NB4 (cell line): ENCODE measurements at regions not wholly inside any gene's neighbourhood (a gene's known extent, or its start where the extent isn't known, plus 50 kb on each side); places are given as distances from the start of the nearest gene placed in this dataset.

ENCODE experiments used
- DNase-seq: peaks from one replicate; pipeline ENCODE4 v3.0.0; 2010; ENCODE audit warnings: low read depth
- H3K4me3 ChIP-seq: one replicate; pipeline ENCODE4 v1.5.1; 2011; ENCODE audit warnings: mild to moderate bottlenecking, low read depth, low read length, moderate library complexity
- MAX ChIP-seq: IDR thresholded peaks from 2 replicates; pipeline ENCODE4 v1.6.1; 2011; ENCODE audit warnings: low read depth, low read length
- MYC ChIP-seq: IDR thresholded peaks from 2 replicates; pipeline ENCODE4 v1.6.1; 2011; ENCODE audit warnings: low read depth, low read length
- POLR2A ChIP-seq: IDR thresholded peaks from 2 replicates; pipeline ENCODE4 v1.6.1; 2011; ENCODE audit warnings: mild to moderate bottlenecking; ENCODE audit not compliant: insufficient read length; ENCODE audit errors: extremely low read depth
- TF ChIP-seq, protein P1 (sequence below): IDR thresholded peaks from one replicate; pipeline ENCODE4 v1.5.1; 2012; ENCODE audit warnings: low read depth, low read length

- TF ChIP-seq MYC: no peak
- TF ChIP-seq, protein P1, sequence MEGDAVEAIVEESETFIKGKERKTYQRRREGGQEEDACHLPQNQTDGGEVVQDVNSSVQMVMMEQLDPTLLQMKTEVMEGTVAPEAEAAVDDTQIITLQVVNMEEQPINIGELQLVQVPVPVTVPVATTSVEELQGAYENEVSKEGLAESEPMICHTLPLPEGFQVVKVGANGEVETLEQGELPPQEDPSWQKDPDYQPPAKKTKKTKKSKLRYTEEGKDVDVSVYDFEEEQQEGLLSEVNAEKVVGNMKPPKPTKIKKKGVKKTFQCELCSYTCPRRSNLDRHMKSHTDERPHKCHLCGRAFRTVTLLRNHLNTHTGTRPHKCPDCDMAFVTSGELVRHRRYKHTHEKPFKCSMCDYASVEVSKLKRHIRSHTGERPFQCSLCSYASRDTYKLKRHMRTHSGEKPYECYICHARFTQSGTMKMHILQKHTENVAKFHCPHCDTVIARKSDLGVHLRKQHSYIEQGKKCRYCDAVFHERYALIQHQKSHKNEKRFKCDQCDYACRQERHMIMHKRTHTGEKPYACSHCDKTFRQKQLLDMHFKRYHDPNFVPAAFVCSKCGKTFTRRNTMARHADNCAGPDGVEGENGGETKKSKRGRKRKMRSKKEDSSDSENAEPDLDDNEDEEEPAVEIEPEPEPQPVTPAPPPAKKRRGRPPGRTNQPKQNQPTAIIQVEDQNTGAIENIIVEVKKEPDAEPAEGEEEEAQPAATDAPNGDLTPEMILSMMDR: no peak
- no peak for TF ChIP-seq MAX
- TF ChIP-seq POLR2A: no peak
- H3K4me3 ChIP-seq: no peak overlapping the region
- DNase-seq: no peak
Observed at GRCh38 chr5:155870636-155871035, 456.3 kb upstream of the SGCD start.

GRCh38 chr5:155871623-155872022 lies 455.3 kb upstream of the SGCD start:
- no peak overlapping the region for H3K4me3 ChIP-seq
- DNase-seq: no peak
- no peak for TF ChIP-seq MAX
- TF ChIP-seq POLR2A: no peak
- TF ChIP-seq, protein P1: no peak
- TF ChIP-seq MYC: no peak

DNA sequence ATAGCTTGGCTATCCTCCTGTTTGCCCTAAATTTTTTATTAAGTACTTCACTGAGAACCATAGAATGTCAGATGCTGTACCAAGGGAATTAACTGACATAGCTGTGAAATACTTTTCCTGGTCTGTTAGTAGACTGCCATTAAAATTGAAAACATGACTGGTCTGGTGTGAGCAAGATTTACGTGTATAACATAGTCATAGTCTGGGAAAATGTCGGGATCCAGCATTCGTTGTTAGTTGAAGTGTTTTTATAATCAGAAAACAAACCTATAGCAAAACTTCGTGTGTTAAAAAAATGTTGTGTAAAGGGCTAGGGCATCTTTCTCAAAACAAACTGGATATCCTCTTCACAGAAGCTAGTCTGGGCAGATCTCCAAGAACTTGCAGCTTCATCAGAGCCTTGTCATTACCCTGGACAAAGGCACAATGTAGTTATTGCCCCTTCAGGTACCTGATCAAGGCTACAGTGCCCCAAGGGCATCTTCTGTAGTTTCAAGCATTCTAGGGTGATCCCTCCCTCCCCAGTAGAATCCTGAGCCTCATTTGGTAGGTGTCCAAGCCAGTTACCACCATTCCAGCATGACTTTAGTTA lies 454.2 kb upstream of the SGCD start:
- TF ChIP-seq POLR2A (no peak), MAX (no peak), MYC (no peak)
- TF ChIP-seq, protein P1: no peak
- no peak for DNase-seq

GRCh38 chr5:155878991-155879575 lies 447.9 kb upstream of the SGCD start:
- TF ChIP-seq MAX (no peak), MYC (no peak), POLR2A (no peak)
- TF ChIP-seq, protein P1: no peak
- DNase-seq: no peak
- H3K4me3 ChIP-seq: no peak overlapping the region

More for the DNA sequence above, 454.2 kb upstream of the SGCD start:
- H3K4me3 ChIP-seq: no peak overlapping the region

DNA sequence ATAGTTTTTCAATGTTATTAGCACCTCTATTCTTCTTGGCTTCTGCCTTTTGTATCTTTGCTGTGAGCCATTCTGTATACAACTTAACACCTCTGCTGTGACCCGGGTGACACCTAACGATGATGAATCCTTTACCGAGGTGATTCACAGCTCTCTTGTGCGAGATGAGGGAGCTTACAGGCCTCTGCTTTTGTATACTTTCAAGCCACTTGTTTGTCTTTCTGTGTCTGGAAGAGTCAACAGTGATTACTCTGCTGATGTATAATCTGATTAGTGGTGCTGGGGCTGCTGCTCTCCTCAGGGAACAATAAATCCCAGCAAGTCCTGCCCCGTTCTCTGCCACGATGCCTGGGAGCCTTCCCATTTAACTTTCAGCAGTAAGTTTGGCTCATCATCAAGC lies 442.9 kb upstream of the SGCD start:
- DNase-seq: no peak
- H3K4me3 ChIP-seq: no peak overlapping the region
- TF ChIP-seq MYC (no peak), MAX (no peak), POLR2A (no peak)
- TF ChIP-seq, protein P1: no peak
